ENCODE measurements at regions not wholly inside any gene's neighbourhood (a gene's known extent, or its start where the extent isn't known, plus 50 kb on each side); places are given as distances from the start of the nearest gene placed in this dataset.

- no peak for TF ChIP-seq CHD7 (IDR thresholded peaks at IDR 0.05; ENCODE audit: insufficient replicate concordance, low read length)
- no peak for TF ChIP-seq TAF7 (optimal IDR thresholded peaks at IDR 0.05; ENCODE audit: borderline replicate concordance, low read depth, low read length)
- no peak for TF ChIP-seq CEBPB (IDR thresholded peaks at IDR 0.05; ENCODE audit: low read depth, low read length)
- no peak for TF ChIP-seq SAP30 (IDR thresholded peaks at IDR 0.05; ENCODE audit: insufficient read depth, insufficient replicate concordance, low read length)
- TF ChIP-seq RFX5 (IDR thresholded peaks at IDR 0.05; ENCODE audit: borderline replicate concordance, low read depth, low read length), result no peak
- TF ChIP-seq MAX (IDR thresholded peaks at IDR 0.05), result no peak
- no peak for TF ChIP-seq RXRA (IDR thresholded peaks at IDR 0.05; ENCODE audit: insufficient read depth, low read depth, low read length)
- TF ChIP-seq TAF1 (IDR thresholded peaks at IDR 0.05; ENCODE audit: low read depth, low read length), result no peak
- no peak for TF ChIP-seq EZH2 (IDR thresholded peaks at IDR 0.05; ENCODE audit: low read depth, low read length, severe bottlenecking)
- no peak for TF ChIP-seq E2F6 (IDR thresholded peaks at IDR 0.05)
- TF ChIP-seq SIRT6 (IDR thresholded peaks at IDR 0.05; ENCODE audit: low read length), result no peak
- TF ChIP-seq CBX5 (IDR thresholded peaks at IDR 0.05; ENCODE audit: low read depth, low read length), result no peak
These were observed 112.9 kb upstream of the RGMA start (continued) for GRCh38 chr15:93201940-93202339.

All from H1 (cell line).